NCI-H128 (cell line): ENCODE measurements at regions not wholly inside any gene's neighbourhood (a gene's known extent, or its start where the extent isn't known, plus 50 kb on each side); places are given as distances from the start of the nearest gene placed in this dataset.

Source experiments
- DNase-seq: peaks from one replicate; lab custom pipeline; 2025; ENCODE audit not compliant: unreplicated experiment; lab: John Stamatoyannopoulos, UW

GRCh38 chr9:13500034-13500433 lies 220.5 kb upstream of the MPDZ start:
- no peak for DNase-seq

- DNase-seq, result no peak
These were observed 214.2 kb upstream of the MPDZ start for GRCh38 chr9:13493697-13494096.

GRCh38 chr9:13491493-13492424 lies 212.3 kb upstream of the MPDZ start:
- no peak for DNase-seq

- DNase-seq, result no peak
These were observed 211.6 kb upstream of the MPDZ start for GRCh38 chr9:13491138-13491492.

- DNase-seq, result no peak
These were observed 208.4 kb upstream of the MPDZ start for GRCh38 chr9:13487936-13488335.

- DNase-seq, result no peak
These were observed 208.0 kb upstream of the MPDZ start for GRCh38 chr9:13487498-13487897.

- DNase-seq, result no peak
These were observed 207.6 kb upstream of the MPDZ start for GRCh38 chr9:13487071-13487470.

- DNase-seq, result no peak
These were observed 205.6 kb upstream of the MPDZ start for GRCh38 chr9:13485068-13485596.

GRCh38 chr9:13484186-13484585 lies 204.7 kb upstream of the MPDZ start:
- no peak for DNase-seq

- DNase-seq, result no peak
These were observed 201.8 kb upstream of the MPDZ start for GRCh38 chr9:13481274-13481673.

- no peak for DNase-seq
These were observed 201.2 kb upstream of the MPDZ start for GRCh38 chr9:13480693-13481092.

- no peak for DNase-seq
These were observed 199.6 kb upstream of the MPDZ start for GRCh38 chr9:13479096-13479495.

- DNase-seq, result no peak
These were observed 199.1 kb upstream of the MPDZ start for GRCh38 chr9:13478639-13479038.

- DNase-seq, result no peak
These were observed 198.7 kb upstream of the MPDZ start for GRCh38 chr9:13478160-13478559.

- DNase-seq, result no peak
These were observed 191.3 kb upstream of the MPDZ start for GRCh38 chr9:13470836-13471235.

GRCh38 chr9:13467157-13467556 lies 187.7 kb upstream of the MPDZ start:
- no peak for DNase-seq

- no peak for DNase-seq
These were observed 182.0 kb upstream of the MPDZ start for GRCh38 chr9:13461414-13461991.

GRCh38 chr9:13459071-13459470 lies 179.6 kb upstream of the MPDZ start:
- DNase-seq, result no peak

GRCh38 chr9:13457795-13458194 lies 178.3 kb upstream of the MPDZ start:
- no peak for DNase-seq

- DNase-seq, result no peak
These were observed 171.2 kb upstream of the MPDZ start for GRCh38 chr9:13450723-13451122.

GRCh38 chr9:13448482-13448881 lies 169.0 kb upstream of the MPDZ start:
- DNase-seq, result no peak

GRCh38 chr9:13447843-13448422 lies 168.4 kb upstream of the MPDZ start:
- no peak for DNase-seq
